Testis (tissue), 2 donors: ENCODE measurements at regions not wholly inside any gene's neighbourhood (a gene's known extent, or its start where the extent isn't known, plus 50 kb on each side); places are given as distances from the start of the nearest gene placed in this dataset.

Source experiments
- DNase-seq: peaks from one replicate; pipeline ENCODE4 v3.0.0-alpha.2; 2019
- H3K27ac ChIP-seq, 2 donors: fragments of 200-600 bp; sonication (generic); one replicate each; pipeline ENCODE4 v1.5.1; 2019
- H3K27me3 ChIP-seq: fragments of 200-600 bp; sonication (generic); one replicate; pipeline ENCODE4 v1.5.1; 2019
- H3K36me3 ChIP-seq: fragments of 200-600 bp; sonication (generic); one replicate; pipeline ENCODE4 v1.5.1; 2017; ENCODE audit warnings: low read depth; ENCODE audit errors: missing control alignments
- H3K4me1 ChIP-seq: fragments of 200-600 bp; sonication (generic); one replicate; pipeline ENCODE4 v1.5.1; 2019
- H3K4me3 ChIP-seq, 2 donors: fragments of 200-600 bp; sonication (generic); one replicate each; pipeline ENCODE4 v1.5.1; 2017 to 2019
- H3K9me3 ChIP-seq: fragments of 200-600 bp; sonication (generic); one replicate; pipeline ENCODE4 v1.5.1; 2017
- POLR2A ChIP-seq: fragments of 450-650 bp; IDR thresholded peaks from one replicate; pipeline ENCODE4 v1.6.1; 2017; ENCODE audit warnings: antibody characterized with exemption, mild to moderate bottlenecking, moderate library complexity
- WGBS, 2 donors: methylation state at CpG; one replicate each; pipeline ENCODE4 v1.1.5; 2018; 5-methylcytosine and 5-hydroxymethylcytosine counted together
- intact Hi-C: fragments of 100-400 bp; cut with DNase I; formaldehyde crosslinking; loops from one replicate; pipeline ENCODE4 v1.15.1; 2023; ENCODE audit warnings: low total_unique reads
- TF ChIP-seq, protein P1 (sequence below), 3 experiments: fragments of 450-650 bp in 2 of 3; fragments of 200-600 bp in 1 of 3; sonication (generic) in 1 of 3; IDR thresholded peaks; one replicate each; pipeline ENCODE4 v1.5.1; 2016 to 2019; ENCODE audit warnings: antibody characterized with exemption in 3 of 3, mild to moderate bottlenecking in 2 of 3, moderate library complexity in 1 of 3

DNA sequence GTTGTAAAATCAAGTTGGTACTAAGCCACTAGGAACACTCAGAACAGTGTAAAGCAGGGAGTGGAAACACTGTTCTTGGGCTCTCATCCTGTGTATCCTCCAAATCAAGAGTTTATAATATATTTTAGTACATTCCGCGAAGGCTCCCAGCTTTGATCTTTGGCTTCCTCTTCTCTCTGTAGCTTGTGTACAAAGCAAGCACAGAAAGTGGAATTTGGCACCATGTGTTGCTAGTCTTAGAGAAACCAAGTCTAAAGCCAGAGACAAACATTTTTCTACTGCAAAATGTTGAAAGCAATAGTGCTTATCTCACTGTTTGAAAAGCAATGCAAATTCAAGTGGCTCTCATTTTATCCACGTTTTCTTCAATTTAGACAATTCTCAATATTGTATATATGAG lies 1893.3 kb upstream of the WWC1 start:
- DNase-seq, result no peak
- Histone ChIP-seq H3K27ac (no peak overlapping the region), H3K4me1 (no peaks in the 10 kb centered on the region), H3K36me3 (no peaks in the 10 kb centered on the region), H3K9me3 (no peaks in the 10 kb centered on the region), H3K4me3 (no peak overlapping the region), H3K27me3 (no peaks in the 10 kb centered on the region)
- WGBS, 2 donors, result 54 to 65% methylated on average over 3 of the region's 3 CpGs
- TF ChIP-seq, protein P1, sequence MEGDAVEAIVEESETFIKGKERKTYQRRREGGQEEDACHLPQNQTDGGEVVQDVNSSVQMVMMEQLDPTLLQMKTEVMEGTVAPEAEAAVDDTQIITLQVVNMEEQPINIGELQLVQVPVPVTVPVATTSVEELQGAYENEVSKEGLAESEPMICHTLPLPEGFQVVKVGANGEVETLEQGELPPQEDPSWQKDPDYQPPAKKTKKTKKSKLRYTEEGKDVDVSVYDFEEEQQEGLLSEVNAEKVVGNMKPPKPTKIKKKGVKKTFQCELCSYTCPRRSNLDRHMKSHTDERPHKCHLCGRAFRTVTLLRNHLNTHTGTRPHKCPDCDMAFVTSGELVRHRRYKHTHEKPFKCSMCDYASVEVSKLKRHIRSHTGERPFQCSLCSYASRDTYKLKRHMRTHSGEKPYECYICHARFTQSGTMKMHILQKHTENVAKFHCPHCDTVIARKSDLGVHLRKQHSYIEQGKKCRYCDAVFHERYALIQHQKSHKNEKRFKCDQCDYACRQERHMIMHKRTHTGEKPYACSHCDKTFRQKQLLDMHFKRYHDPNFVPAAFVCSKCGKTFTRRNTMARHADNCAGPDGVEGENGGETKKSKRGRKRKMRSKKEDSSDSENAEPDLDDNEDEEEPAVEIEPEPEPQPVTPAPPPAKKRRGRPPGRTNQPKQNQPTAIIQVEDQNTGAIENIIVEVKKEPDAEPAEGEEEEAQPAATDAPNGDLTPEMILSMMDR (IDR thresholded peaks at IDR 0.05), result no peak
- TF ChIP-seq POLR2A, result no peak
- intact Hi-C loops, result no loop called here

DNA sequence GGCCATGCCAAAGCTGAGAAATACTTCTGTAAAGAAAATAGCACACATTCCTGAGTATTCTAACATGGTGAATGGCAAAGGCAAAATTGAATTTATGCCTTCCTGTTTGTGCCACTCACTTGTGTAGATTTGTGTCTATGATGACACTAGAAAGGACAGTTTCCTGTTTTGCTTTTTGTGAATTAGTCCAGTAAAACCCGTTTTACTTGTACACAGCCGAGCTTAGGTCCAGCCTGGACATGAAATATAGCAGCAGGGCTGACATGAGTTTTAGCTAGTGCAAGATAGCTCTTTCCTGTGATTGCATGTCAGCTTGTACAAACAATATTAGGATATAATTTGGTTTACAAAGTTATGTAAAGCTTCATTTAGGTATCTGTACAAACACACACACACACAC lies 1891.7 kb upstream of the WWC1 start:
- intact Hi-C loops, result no loop called here
- 58 to 67% methylated on average over 2 of the region's 2 CpGs for WGBS, 2 donors
- H3K27me3 ChIP-seq, result no peaks in the 10 kb centered on the region
- H3K4me1 ChIP-seq, result no peaks in the 10 kb centered on the region
- no peaks in the 10 kb centered on the region for H3K9me3 ChIP-seq
- DNase-seq, result no peak
- H3K27ac ChIP-seq, result no peak overlapping the region
- no peak overlapping the region for H3K4me3 ChIP-seq
- H3K36me3 ChIP-seq, result no peaks in the 10 kb centered on the region
- TF ChIP-seq POLR2A, result no peak
- TF ChIP-seq, protein P1 (IDR thresholded peaks at IDR 0.05), result no peak

DNA sequence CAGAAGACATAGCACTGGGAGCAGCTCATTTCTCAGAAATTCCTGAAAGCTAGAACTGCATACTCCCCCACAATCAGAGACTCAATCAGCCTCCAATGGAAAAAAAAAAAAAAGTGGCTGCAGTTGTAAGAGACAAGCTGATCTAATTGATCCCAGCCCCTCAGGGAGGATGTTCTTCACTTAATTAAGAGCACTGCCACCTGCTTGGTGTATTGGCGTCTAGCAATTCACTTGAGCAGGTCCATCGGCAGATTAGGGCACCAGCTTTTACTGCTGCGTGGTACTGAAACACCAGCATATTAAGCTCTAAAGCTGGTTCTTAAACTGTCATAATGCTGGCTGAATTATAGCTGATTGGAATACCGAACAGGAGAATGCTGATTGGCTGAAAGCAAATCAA lies 1890.1 kb upstream of the WWC1 start:
- no peak for DNase-seq
- WGBS, 2 donors, result 49 to 59% methylated on average over 4 of the region's 4 CpGs
- Histone ChIP-seq H3K36me3 (no peaks in the 10 kb centered on the region), H3K9me3 (no peaks in the 10 kb centered on the region), H3K27ac (no peak overlapping the region), H3K4me1 (no peaks in the 10 kb centered on the region), H3K27me3 (no peaks in the 10 kb centered on the region), H3K4me3 (no peak overlapping the region)
- intact Hi-C loops, result no loop called here
- TF ChIP-seq POLR2A, result no peak
- TF ChIP-seq, protein P1 (IDR thresholded peaks at IDR 0.05), result no peak

DNA sequence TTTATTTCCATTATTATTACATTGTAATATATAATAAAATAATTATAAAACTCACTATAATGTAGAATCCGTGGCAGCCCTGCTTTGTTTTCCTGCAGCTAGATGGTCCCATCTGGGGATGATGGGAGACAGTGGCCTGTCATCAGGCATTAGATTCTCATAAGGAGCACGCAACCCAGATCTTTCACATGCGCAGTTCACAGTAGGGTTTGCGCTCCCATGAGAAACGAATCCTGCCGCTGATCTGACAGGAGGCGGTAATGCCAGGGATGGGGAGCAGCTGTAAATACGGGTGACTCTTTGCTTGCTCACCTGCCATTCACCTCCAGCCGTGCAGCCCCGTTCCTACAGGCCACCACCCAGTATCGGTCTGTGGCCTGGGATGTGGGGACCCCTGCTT lies 1879.3 kb upstream of the WWC1 start:
- TF ChIP-seq POLR2A, result no peak
- TF ChIP-seq, protein P1 (IDR thresholded peaks at IDR 0.05), result no peak
- 50 to 86% methylated on average over 11 of the region's 11 CpGs for WGBS, 2 donors
- intact Hi-C loops, result no loop called here
- no peak for DNase-seq
- no peaks in the 10 kb centered on the region for H3K9me3 ChIP-seq
- H3K27ac ChIP-seq, result no peak overlapping the region
- H3K4me3 ChIP-seq, result no peak overlapping the region
- H3K36me3 ChIP-seq, result no peaks in the 10 kb centered on the region
- H3K27me3 ChIP-seq, result no peaks in the 10 kb centered on the region
- no peaks in the 10 kb centered on the region for H3K4me1 ChIP-seq

DNA sequence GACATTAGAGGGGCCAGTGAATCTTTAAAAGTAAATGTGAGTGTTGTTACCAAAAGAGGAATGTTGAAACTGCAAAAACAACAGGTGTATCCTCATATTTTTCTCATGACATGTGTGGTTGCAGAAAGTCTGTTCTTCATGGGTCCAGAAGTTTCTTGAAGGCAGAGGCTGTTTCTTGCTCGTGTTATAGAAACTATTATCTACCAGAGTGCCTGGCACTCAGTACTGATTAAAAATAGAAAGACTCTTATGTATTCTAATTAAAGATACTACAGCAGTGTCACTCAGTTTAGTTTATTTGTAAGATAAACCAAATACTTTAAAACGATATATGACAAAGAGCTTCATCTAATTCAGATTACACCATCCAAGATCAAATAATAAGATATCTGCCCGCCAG lies 1864.2 kb upstream of the WWC1 start:
- no peak for DNase-seq
- intact Hi-C loops, result no loop called here
- Histone ChIP-seq H3K27ac (no peak overlapping the region), H3K27me3 (no peaks in the 10 kb centered on the region), H3K36me3 (no peaks in the 10 kb centered on the region), H3K4me1 (no peaks in the 10 kb centered on the region), H3K9me3 (no peaks in the 10 kb centered on the region), H3K4me3 (no peak overlapping the region)
- WGBS, 2 donors, result 58 to 69% methylated on average over 3 of the region's 3 CpGs
- TF ChIP-seq, protein P1 (IDR thresholded peaks at IDR 0.05), result no peak
- no peak for TF ChIP-seq POLR2A
